CD4-positive, CD25-positive, alpha-beta regulatory T cell (primary cell): ENCODE measurements at regions not wholly inside any gene's neighbourhood (a gene's known extent, or its start where the extent isn't known, plus 50 kb on each side); places are given as distances from the start of the nearest gene placed in this dataset.

Source experiments
- ATAC-seq, 2 donors: fragments of 150-1000 bp; cut with Tn5 transposase; one replicate each; pipeline ENCODE4 v1.10.0; 2021; ENCODE audit warnings: low read depth in 2 of 2, moderate number of reproducible peaks in 2 of 2, moderate library complexity in 1 of 2
- DNase-seq, 3 donors: peaks; one replicate each; pipeline versions ENCODE4 v3.0.0 to v3.0.0-alpha.2; 2012 to 2022; ENCODE audit warnings: mixed read lengths in 1 of 3
- H3K27ac ChIP-seq: one replicate; pipeline ENCODE4 v1.7.0; 2013; ENCODE audit warnings: mild to moderate bottlenecking, low read length; ENCODE audit not compliant: insufficient read depth, poor library complexity, severe bottlenecking
- H3K27me3 ChIP-seq: one replicate; pipeline ENCODE4 v1.7.0; 2013; ENCODE audit warnings: low read length; ENCODE audit not compliant: control insufficient read depth, insufficient read depth
- H3K36me3 ChIP-seq: one replicate; pipeline ENCODE4 v1.7.0; 2013; ENCODE audit warnings: mild to moderate bottlenecking, low read length, moderate library complexity; ENCODE audit not compliant: control insufficient read depth, insufficient read depth
- H3K4me1 ChIP-seq: 2 replicates; pipeline ENCODE4 v1.7.0; 2013; ENCODE audit warnings: mild to moderate bottlenecking, low read length; ENCODE audit not compliant: insufficient read depth, control insufficient read depth, poor library complexity, severe bottlenecking
- H3K4me3 ChIP-seq: one replicate; pipeline ENCODE4 v1.7.0; 2013; ENCODE audit warnings: low read depth, mild to moderate bottlenecking, low read length, moderate library complexity
- H3K9me3 ChIP-seq, 2 experiments: 1 replicate in 1 of 2; 2 replicates in 1 of 2; pipeline ENCODE4 v1.7.0; 2013; ENCODE audit warnings: low read length in 2 of 2, mild to moderate bottlenecking in 1 of 2, moderate library complexity in 1 of 2; ENCODE audit not compliant: control insufficient read depth in 2 of 2
- H3K27ac Mint-ChIP-seq, 3 donors: one replicate each; pipeline ENCODE4 v1.8.0; 2020 to 2022; ENCODE audit warnings: mild to moderate bottlenecking in 3 of 3, mixed read lengths in 3 of 3, moderate library complexity in 2 of 3
- H3K27me3 Mint-ChIP-seq: one replicate; pipeline ENCODE4 v1.8.0; 2022; ENCODE audit warnings: mild to moderate bottlenecking, mixed read lengths
- H3K36me3 Mint-ChIP-seq: one replicate; pipeline ENCODE4 v1.8.0; 2020; ENCODE audit warnings: mixed read lengths
- H3K4me1 Mint-ChIP-seq, 4 donors: one replicate each; pipeline ENCODE4 v1.8.0; 2020 to 2022; ENCODE audit warnings: mixed read lengths in 4 of 4, mild to moderate bottlenecking in 1 of 4
- H3K4me3 Mint-ChIP-seq, 4 donors: one replicate each; pipeline ENCODE4 v1.8.0; 2020 to 2022; ENCODE audit warnings: mild to moderate bottlenecking in 4 of 4, mixed read lengths in 4 of 4, moderate library complexity in 3 of 4
- H3K9me3 Mint-ChIP-seq, 7 donors: one replicate each; pipeline ENCODE4 v1.8.0; 2020 to 2022; ENCODE audit warnings: mixed read lengths in 7 of 7, mild to moderate bottlenecking in 3 of 7, moderate library complexity in 2 of 7

- H3K27me3 ChIP-seq, result peaks cover 4% of the 10 kb centered on the region
- no peak overlapping the region for H3K27ac Mint-ChIP-seq
- no peak overlapping the region for H3K4me3 ChIP-seq
- no peaks in the 10 kb centered on the region for H3K9me3 ChIP-seq
- no peaks in the 10 kb centered on the region for H3K4me1 Mint-ChIP-seq
- no peak overlapping the region for H3K4me3 Mint-ChIP-seq
- no peaks in the 10 kb centered on the region for H3K27me3 Mint-ChIP-seq
- peaks cover 0 to under 1% (median 0%) of the 10 kb centered on the region in 7 donors for H3K9me3 Mint-ChIP-seq
- ATAC-seq, result no peak
- no peak for DNase-seq
- H3K27ac ChIP-seq, result no peak overlapping the region
- no peaks in the 10 kb centered on the region for H3K36me3 Mint-ChIP-seq
- no peaks in the 10 kb centered on the region for H3K4me1 ChIP-seq
- no peaks in the 10 kb centered on the region for H3K36me3 ChIP-seq
Measured at GRCh38 chr5:74138721-74139120, 501.8 kb downstream of the ENC1 start.

DNA sequence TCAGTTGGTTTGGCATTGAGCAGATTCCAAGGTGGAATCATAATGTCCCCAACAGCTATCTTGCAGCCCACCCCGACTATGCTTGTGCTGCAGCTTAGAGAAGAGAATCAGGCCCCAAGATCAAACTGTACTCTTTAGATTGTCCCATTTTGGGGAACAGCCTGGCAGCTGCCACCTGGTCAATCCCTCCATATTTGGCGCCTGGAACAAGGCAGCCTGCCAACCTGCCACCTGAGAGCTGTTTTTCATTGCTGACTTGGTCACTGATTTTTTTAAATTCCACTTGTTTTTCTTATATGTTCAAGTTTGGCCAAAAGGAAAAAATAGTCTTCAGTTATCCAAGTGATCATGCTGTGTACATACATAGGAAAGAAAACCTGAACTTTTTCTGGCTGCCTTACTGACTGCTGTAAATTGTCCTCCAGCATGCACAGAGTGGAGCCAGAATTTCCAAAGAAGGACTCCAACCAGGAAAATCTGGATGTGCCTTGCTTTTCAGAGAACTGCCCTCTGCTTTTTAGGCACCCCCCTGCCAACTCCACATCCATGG, 504.2 kb downstream of the ENC1 start:
- Histone ChIP-seq H3K4me1 (no peaks in the 10 kb centered on the region), H3K27me3 (peaks cover 1% of the 10 kb centered on the region), H3K36me3 (no peaks in the 10 kb centered on the region), H3K27ac (no peak overlapping the region), H3K4me3 (no peak overlapping the region), H3K9me3 (no peaks in the 10 kb centered on the region)
- H3K4me1 Mint-ChIP-seq, result no peaks in the 10 kb centered on the region
- H3K36me3 Mint-ChIP-seq, result no peaks in the 10 kb centered on the region
- ATAC-seq (no peak), DNase-seq (no peak)
- H3K27me3 Mint-ChIP-seq, result no peaks in the 10 kb centered on the region
- H3K4me3 Mint-ChIP-seq, result no peak overlapping the region
- no peak overlapping the region for H3K27ac Mint-ChIP-seq
- H3K9me3 Mint-ChIP-seq, result peaks cover 0 to 1% (median 0%) of the 10 kb centered on the region in 7 donors

- H3K4me1 ChIP-seq, result no peaks in the 10 kb centered on the region
- H3K4me3 ChIP-seq, result no peak overlapping the region
- ATAC-seq, result no peak
- no peaks in the 10 kb centered on the region for H3K9me3 ChIP-seq
- H3K36me3 Mint-ChIP-seq, result no peaks in the 10 kb centered on the region
- no peak overlapping the region for H3K27ac ChIP-seq
- H3K27ac Mint-ChIP-seq, result no peak overlapping the region
- H3K4me1 Mint-ChIP-seq, result no peaks in the 10 kb centered on the region
- H3K27me3 Mint-ChIP-seq, result no peaks in the 10 kb centered on the region
- peaks cover 0 to 1% (median 0%) of the 10 kb centered on the region in 7 donors for H3K9me3 Mint-ChIP-seq
- peaks cover 1% of the 10 kb centered on the region for H3K27me3 ChIP-seq
- H3K36me3 ChIP-seq, result no peaks in the 10 kb centered on the region
- no peak overlapping the region for H3K4me3 Mint-ChIP-seq
- DNase-seq, result no peak
Measured at GRCh38 chr5:74135033-74135432, 505.5 kb downstream of the ENC1 start.

DNA sequence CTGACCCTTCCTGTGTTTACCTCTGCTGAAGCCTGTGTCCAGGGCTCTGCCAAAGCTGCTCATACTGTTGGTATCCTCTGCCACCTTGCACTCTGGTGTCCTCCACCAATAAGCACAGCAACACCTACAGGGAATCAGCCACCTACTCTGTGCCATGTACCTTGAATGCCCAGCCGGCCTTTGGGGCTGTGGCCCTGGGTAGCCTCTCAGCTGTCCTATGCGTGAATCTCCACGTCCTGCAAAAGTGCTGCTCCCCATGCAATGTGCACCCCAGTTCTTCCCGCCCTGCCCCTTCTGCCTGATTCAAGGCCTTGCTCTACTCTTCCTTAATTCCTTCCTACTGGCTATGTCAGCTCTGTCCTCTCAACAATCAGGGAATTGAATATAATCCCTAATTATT, 506.5 kb downstream of the ARHGEF28 start:
- Histone ChIP-seq H3K27ac (no peak overlapping the region), H3K4me3 (no peak overlapping the region), H3K27me3 (peaks cover 3% of the 10 kb centered on the region), H3K4me1 (no peaks in the 10 kb centered on the region), H3K36me3 (no peaks in the 10 kb centered on the region), H3K9me3 (no peaks in the 10 kb centered on the region)
- Mint-ChIP-seq H3K27me3 (peaks cover 5% of the 10 kb centered on the region), H3K9me3 (peaks cover 0 to 3% (median 0%) of the 10 kb centered on the region in 7 donors), H3K27ac (no peak overlapping the region), H3K4me1 (no peaks in the 10 kb centered on the region), H3K36me3 (no peaks in the 10 kb centered on the region), H3K4me3 (no peak overlapping the region)
- ATAC-seq, result no peak
- no peak for DNase-seq

GRCh38 chr5:74131250-74131649, 505.3 kb downstream of the ARHGEF28 start:
- H3K36me3 ChIP-seq, result no peaks in the 10 kb centered on the region
- H3K27ac ChIP-seq, result no peak overlapping the region
- Mint-ChIP-seq H3K27me3 (peaks cover 5% of the 10 kb centered on the region), H3K27ac (no peak overlapping the region), H3K4me3 (no peak overlapping the region), H3K4me1 (no peaks in the 10 kb centered on the region), H3K36me3 (no peaks in the 10 kb centered on the region), H3K9me3 (peaks cover 0 to 3% (median 0%) of the 10 kb centered on the region in 7 donors)
- no peaks in the 10 kb centered on the region for H3K9me3 ChIP-seq
- no peak for ATAC-seq
- H3K4me1 ChIP-seq, result no peaks in the 10 kb centered on the region
- peaks cover 3% of the 10 kb centered on the region for H3K27me3 ChIP-seq
- no peak for DNase-seq
- H3K4me3 ChIP-seq, result no peak overlapping the region

GRCh38 chr5:74130155-74130897, 504.3 kb downstream of the ARHGEF28 start:
- no peaks in the 10 kb centered on the region for H3K4me1 ChIP-seq
- Mint-ChIP-seq H3K27me3 (peaks cover 5% of the 10 kb centered on the region), H3K4me3 (no peak overlapping the region), H3K9me3 (peaks cover 0 to 3% (median 0%) of the 10 kb centered on the region in 7 donors), H3K27ac (no peak overlapping the region), H3K4me1 (no peaks in the 10 kb centered on the region), H3K36me3 (no peaks in the 10 kb centered on the region)
- peaks cover 3% of the 10 kb centered on the region for H3K27me3 ChIP-seq
- H3K4me3 ChIP-seq, result no peak overlapping the region
- DNase-seq (no peak), ATAC-seq (no peak)
- H3K36me3 ChIP-seq, result no peaks in the 10 kb centered on the region
- no peaks in the 10 kb centered on the region for H3K9me3 ChIP-seq
- no peak overlapping the region for H3K27ac ChIP-seq

GRCh38 chr5:74127381-74128320, 501.7 kb downstream of the ARHGEF28 start:
- DNase-seq, result no peak
- H3K36me3 ChIP-seq, result no peaks in the 10 kb centered on the region
- H3K36me3 Mint-ChIP-seq, result no peaks in the 10 kb centered on the region

More at GRCh38 chr5:74127381-74128320, 501.7 kb downstream of the ARHGEF28 start:
- Mint-ChIP-seq H3K9me3 (peaks cover 0 to 1% (median 0%) of the 10 kb centered on the region in 7 donors), H3K4me3 (no peak overlapping the region), H3K27me3 (peaks cover 5% of the 10 kb centered on the region), H3K27ac (no peak overlapping the region), H3K4me1 (no peaks in the 10 kb centered on the region)
- H3K4me1 ChIP-seq, result no peaks in the 10 kb centered on the region
- H3K4me3 ChIP-seq, result no peak overlapping the region
- no peak overlapping the region for H3K27ac ChIP-seq
- no peak for ATAC-seq
- no peaks in the 10 kb centered on the region for H3K9me3 ChIP-seq
- H3K27me3 ChIP-seq, result peaks cover 3% of the 10 kb centered on the region
